ENCODE measurements at regions not wholly inside any gene's neighbourhood (a gene's known extent, or its start where the extent isn't known, plus 50 kb on each side); places are given as distances from the start of the nearest gene placed in this dataset.

GRCh38 chr11:69922015-69922595 lies 102.9 kb upstream of the FGF3 start:
- no peak for DNase-seq (ENCODE audit: low read depth)
- Histone ChIP-seq H3K4me3 (ENCODE audit: low read depth, low read length) (no peak overlapping the region), H3K27me3 (ENCODE audit: control insufficient read depth, insufficient read depth, low read length) (peaks cover 17% of the 10 kb centered on the region), H3K36me3 (ENCODE audit: control insufficient read depth, insufficient read depth, low read length) (no peaks in the 10 kb centered on the region)
- POLR2A ChIA-PET = no interaction called here
- CTCF ChIA-PET = interaction anchor here (0.8 to 2.4 kb wide), 4 partner anchors 11 to 274 kb away, joined by 3 to 12 read pairs (median 4); no protein-coding TSS in a partner anchor
- no peak for TF ChIP-seq CTCF (IDR thresholded peaks at IDR 0.05; ENCODE audit: insufficient read depth, low read depth, low read length)

GRCh38 chr11:69922596-69923111 lies 103.4 kb upstream of the FGF3 start:
- no peak for DNase-seq (ENCODE audit: low read depth)
- Histone ChIP-seq H3K27me3 (ENCODE audit: control insufficient read depth, insufficient read depth, low read length) (peaks cover 17% of the 10 kb centered on the region), H3K36me3 (ENCODE audit: control insufficient read depth, insufficient read depth, low read length) (no peaks in the 10 kb centered on the region), H3K4me3 (ENCODE audit: low read depth, low read length) (no peak overlapping the region)
- no peak for TF ChIP-seq CTCF (IDR thresholded peaks at IDR 0.05; ENCODE audit: insufficient read depth, low read depth, low read length)
- ChIA-PET POLR2A (no interaction called here), CTCF (interaction anchor here (0.6 to 2.4 kb wide), 5 partner anchors 12 to 273 kb away, joined by 3 to 12 read pairs (median 3); no protein-coding TSS in a partner anchor)

GRCh38 chr11:69923196-69923595 lies 104.0 kb upstream of the FGF3 start:
- no peak for TF ChIP-seq CTCF (IDR thresholded peaks at IDR 0.05; ENCODE audit: insufficient read depth, low read depth, low read length)
- POLR2A ChIA-PET = no interaction called here
- Histone ChIP-seq H3K27me3 (ENCODE audit: control insufficient read depth, insufficient read depth, low read length) (peaks cover 17% of the 10 kb centered on the region), H3K4me3 (ENCODE audit: low read depth, low read length) (no peak overlapping the region), H3K36me3 (ENCODE audit: control insufficient read depth, insufficient read depth, low read length) (no peaks in the 10 kb centered on the region)
- no peak for DNase-seq (ENCODE audit: low read depth)
- CTCF ChIA-PET = interaction anchor here (0.6 to 1.7 kb wide), 2 partner anchors 12 to 96 kb away, joined by 3 to 4 read pairs; no protein-coding TSS in a partner anchor

GRCh38 chr11:69923641-69924307 lies 104.6 kb upstream of the FGF3 start:
- Histone ChIP-seq H3K27me3 (ENCODE audit: control insufficient read depth, insufficient read depth, low read length) (peaks cover 17% of the 10 kb centered on the region), H3K36me3 (ENCODE audit: control insufficient read depth, insufficient read depth, low read length) (no peaks in the 10 kb centered on the region), H3K4me3 (ENCODE audit: low read depth, low read length) (no peak overlapping the region)
- ChIA-PET POLR2A (no interaction called here), CTCF (interaction anchor here (1.7 kb wide), 1 partner anchor 13 kb away, joined by 4 read pairs; no protein-coding TSS in a partner anchor)
- TF ChIP-seq CTCF (IDR thresholded peaks at IDR 0.05; ENCODE audit: insufficient read depth, low read depth, low read length) = no peak
- DNase-seq (ENCODE audit: low read depth) = no peak

Measured in BJ (cell line).